Inflammatory macrophage (primary cell): ENCODE measurements at regions not wholly inside any gene's neighbourhood (a gene's known extent, or its start where the extent isn't known, plus 50 kb on each side); places are given as distances from the start of the nearest gene placed in this dataset.
A peak's percentile ranks its signal among the peaks of the same experiment; 100 is the strongest.

Experiments
- DNase-seq, 2 donors: peaks; one replicate each; pipeline ENCODE4 v3.0.0-alpha.2; 2020 to 2022

DNA sequence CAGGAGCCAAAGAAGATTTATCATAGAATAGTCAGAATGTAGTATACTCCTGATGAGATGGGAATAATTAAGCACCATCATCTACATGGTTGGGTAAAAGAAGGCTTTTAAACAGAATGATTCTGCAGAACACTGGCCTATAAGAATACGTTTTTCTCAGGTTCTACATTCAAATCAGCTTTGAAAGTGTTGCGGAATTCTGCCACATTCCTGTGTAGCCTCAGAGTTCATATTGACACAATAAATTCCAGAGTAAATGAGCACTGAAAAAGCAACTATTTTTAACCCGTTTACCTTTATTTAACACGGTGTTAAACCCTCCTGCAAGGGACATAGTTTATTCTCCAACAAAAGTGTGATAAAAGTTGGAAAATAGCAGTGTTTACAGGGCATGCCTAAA is 950.2 kb upstream of the SLIT2 start:
- no peak for DNase-seq

DNA sequence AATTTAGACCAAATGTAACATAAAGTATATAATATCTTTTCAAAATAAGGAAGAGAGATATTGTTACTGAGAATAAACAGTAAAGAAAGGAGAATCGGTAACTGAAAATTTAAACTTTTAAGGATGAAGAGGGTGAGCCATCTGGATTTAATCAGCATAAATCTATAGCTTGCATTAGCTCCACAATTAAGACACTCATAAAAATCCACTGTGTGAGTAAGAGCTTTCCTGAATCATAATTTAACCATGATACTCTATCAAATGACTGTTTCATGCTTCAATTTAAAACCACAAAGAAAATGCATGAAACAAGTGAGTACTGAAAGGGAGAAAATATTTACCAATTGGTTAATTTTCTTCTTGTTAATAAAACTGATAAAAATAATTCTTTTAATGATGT is 951.5 kb upstream of the SLIT2 start:
- DNase-seq: no peak

DNA sequence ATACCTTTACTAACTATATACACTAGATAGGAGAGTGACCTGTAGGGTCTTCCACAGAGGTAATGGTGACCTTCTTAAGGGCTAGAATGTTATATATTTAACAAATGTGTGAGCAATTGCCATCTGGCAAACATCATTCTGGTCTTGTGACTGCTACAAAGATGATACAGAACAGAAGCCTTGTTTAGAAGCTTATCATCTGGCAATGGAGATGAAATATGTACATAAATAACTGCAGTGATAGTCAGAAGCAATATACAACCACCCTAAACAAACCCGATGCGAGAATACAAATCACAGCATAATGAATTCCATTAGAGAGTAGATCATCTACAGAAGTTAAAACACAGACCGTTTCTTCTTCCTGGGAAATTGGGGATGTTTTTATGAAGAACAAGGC is 952.7 kb upstream of the SLIT2 start:
- DNase-seq: no peak

DNA sequence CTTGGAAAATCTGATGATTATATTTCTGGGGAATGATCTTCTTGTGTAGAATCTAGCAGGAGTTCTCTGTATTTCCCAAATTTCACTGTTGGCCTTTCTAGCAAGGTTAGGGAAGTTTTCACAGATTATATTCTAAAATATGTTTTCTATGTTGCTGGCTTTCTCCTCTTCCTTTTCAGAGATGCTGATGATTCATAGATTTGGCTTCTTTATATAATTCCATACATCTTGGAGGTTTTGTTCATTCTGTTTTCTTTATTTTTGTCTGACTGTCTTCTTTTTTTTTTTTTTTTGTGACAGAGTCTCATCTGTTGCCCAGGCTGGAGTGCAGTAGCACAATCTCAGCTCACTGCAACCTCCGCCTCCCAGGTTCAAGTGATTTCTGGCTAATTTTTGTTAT is 957.9 kb upstream of the SLIT2 start:
- DNase-seq: no peak

- no peak for DNase-seq
Observed at GRCh38 chr4:19293080-19293479, 958.6 kb upstream of the SLIT2 start.

DNA sequence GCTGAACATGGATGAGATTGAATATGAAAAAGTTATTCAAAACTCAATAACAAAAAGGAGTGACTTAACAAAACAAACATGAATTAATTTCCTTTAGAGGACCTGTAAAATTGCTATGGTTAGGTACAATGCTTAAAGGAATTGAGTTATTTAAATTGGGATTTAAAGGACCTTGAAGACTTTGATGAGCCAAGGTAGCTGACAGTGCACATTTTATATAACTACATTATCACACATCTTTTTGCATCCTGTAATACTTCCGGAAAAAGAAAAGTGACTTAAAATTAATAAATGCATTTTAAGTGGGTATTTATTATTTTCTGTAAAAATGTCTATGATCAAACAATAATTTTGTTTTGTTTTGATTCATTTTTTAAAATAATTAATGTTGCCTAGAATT is 964.8 kb upstream of the SLIT2 start:
- DNase-seq: no peak

GRCh38 chr4:19285146-19285545 is 966.6 kb upstream of the SLIT2 start:
- DNase-seq: no peak

- no peak for DNase-seq
Observed at GRCh38 chr4:19278665-19279064, 973.0 kb upstream of the SLIT2 start.

DNA sequence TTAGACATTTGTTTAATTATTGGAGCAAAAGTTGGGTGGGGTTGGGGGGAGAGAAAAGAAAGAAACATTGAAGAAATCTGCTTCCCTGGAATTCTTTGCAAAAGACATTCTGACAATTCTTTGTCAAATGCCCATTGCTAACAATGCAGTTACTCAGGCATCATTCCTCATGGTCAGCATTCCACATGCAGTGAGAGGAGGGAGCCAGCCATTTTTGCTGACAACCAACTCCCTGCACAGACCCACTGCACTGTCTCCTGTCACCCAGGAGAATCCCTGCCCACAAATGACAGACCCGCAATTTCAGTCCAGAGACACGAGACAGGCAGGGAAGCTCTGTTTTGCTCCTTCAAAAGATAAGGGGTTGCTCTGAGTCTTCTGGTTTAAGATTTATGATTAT is 985.1 kb upstream of the SLIT2 start:
- DNase-seq: no peak

DNA sequence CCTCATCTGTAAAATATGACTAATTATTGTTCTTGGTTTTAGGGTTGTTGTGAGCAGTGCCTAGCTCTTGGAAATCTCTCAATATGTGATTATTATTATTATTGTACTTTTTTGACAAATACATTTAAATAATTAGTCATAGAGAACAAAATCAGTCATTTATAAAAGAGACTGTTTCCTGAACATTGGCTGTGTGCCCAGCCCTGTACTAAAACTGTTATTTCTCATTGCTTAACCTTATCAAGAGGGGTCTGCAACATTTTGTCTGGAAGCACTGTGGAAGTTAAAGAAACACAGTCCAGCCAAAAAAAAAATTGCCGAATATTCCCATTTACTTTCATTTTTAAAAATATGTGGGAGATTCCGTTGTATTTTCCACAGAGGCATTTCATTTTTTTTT is 989.2 kb upstream of the SLIT2 start:
- DNase-seq: no peak

- no peak for DNase-seq
Observed at GRCh38 chr4:19260346-19260745, 991.4 kb upstream of the SLIT2 start.

DNA sequence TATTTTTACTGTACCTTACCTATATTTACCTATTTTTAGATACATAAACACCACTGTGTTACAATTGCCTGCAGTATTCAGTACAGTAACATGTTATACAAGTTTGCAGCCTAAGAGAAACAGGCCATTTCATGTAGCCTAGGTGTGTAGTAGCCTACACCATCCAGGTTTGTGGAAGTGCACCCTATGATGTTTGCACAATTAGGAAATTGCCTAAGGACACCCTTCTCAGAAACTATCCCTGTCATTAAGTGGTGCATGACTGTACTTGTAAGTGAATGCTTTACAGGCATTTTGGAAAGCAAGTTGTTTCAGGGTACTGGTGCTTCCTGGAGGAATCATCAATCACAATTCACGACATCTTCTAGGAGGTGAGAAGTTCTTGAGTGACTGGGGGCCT is 991.8 kb upstream of the SLIT2 start:
- DNase-seq: no peak

DNA sequence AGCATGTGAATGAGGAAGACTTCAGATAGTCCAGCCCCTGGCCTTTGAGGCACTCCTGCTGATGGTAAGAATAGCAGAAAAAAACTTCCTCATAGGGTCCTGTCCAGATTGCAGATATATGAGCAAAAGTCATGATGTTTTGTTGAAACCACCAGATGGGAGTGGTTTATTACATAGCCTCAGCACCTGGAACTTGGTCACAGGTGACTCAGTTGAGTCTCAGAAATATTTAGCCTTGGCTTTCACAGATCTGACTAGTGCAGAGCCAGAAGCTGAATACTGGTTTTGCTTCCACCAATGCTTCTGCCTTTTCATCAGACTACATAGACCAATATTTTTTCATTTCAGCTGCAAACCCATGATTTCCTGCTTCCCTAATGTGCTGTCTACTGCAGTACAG is 994.9 kb upstream of the SLIT2 start:
- no peak for DNase-seq

- DNase-seq: no peak
Observed at GRCh38 chr4:19254486-19254885, 997.2 kb upstream of the SLIT2 start.

DNA sequence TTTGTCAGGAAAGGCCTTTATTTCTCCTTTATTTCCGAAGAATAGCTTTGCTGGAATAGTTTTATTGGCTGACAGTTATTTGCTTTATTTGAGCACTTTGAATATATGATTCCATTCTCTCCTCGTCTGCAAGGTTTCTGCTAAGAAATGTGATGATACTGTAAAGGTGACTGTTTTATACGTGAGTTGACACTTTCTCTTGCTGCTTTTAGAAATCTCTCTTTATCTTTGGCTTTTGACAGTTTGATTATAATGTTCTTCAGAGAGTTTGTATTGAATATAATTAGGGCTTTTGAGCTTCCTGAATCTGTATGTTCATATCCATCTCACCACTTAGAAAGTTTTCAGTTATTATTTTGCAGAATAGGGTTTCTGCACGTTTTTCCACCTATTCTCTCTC is 1003.7 kb upstream of the SLIT2 start:
- DNase-seq: no peak

DNA sequence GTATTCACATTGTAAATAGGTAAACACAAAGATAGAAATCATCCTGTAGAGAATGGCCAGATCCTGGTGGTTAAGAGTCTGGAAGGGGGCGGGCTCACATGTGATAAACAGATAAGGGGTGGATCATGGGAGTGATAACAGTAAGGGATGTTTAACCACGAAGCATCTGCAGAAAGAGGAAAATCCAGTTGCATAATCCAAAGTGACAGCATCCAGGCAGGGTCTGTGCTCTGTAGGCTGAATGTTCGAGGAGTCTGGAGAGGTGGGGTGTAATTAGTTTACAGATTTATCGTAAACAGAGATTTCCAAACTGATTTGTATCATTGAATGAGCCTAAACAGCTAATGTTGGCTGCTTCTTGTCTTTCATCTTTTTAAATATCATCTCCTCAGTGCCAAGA is 1009.8 kb upstream of the SLIT2 start:
- no peak for DNase-seq

DNA sequence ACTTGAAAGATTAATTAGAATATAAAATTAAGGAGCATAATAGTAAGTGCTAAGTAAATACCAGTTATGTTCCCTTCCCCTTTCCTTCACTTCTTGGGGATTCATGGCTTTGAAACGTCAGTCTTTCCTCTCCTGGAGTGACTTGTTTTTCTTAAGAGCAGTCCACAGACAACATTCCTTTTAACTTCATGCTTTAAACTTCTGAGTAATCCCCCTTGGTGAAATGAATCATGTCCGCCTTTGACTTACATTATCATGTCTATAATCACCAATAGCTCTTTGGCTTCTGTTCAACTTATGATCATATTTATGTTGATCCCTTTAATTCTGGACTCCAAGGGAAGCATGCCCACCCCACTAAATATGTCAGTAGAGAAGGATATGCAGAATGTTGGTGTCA is 1012.1 kb upstream of the SLIT2 start:
- no peak for DNase-seq

GRCh38 chr4:19236473-19236872 is 1015.2 kb upstream of the SLIT2 start:
- DNase-seq: no peak

GRCh38 chr4:19230906-19231545 is 1020.7 kb upstream of the SLIT2 start:
- DNase-seq: no peak

GRCh38 chr4:19227701-19228100 is 1024.0 kb upstream of the SLIT2 start:
- no peak for DNase-seq

DNA sequence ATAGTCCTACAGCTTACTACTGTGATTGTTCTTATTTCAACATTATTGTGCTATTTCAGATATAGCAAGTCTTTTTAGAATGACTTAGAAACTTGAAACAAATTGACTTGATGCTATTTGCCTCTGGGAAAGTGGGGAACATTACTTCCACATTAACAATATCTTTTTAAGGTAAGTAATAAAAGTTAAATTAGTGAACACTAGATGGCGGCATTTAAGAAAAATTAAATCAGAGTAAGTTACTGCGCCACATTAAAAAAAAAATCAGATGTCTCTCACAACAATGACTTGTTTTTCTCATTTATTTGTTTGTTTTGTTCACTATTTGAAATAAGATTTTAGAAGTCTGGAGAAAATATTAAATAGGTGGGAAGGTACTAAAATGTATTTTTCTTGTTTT is 1026.9 kb upstream of the SLIT2 start:
- DNase-seq: peak in 1 of 2 donors; percentile 37

DNA sequence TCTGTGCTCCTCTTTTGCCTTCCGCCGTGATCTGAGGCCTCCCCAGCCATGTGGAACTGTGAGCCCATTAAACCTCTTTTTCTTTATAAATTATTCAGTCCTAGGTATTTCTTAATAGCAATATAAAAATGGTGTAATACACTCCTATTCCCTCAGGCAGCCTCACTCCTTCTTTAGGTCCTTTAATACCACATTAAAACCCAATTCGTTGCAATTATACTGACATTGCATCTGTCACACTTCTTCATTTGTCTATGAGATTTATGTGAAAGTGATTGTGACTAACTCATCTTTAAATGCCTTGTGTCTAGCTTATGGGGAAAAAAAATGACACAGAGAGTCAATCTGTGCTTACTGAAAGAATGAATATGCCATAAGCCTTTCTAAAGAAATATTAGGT is 1035.2 kb upstream of the SLIT2 start:
- DNase-seq: no peak

GRCh38 chr4:19214591-19215186 is 1037.0 kb upstream of the SLIT2 start:
- no peak for DNase-seq

GRCh38 chr4:19213388-19213787 is 1038.3 kb upstream of the SLIT2 start:
- DNase-seq: no peak

DNA sequence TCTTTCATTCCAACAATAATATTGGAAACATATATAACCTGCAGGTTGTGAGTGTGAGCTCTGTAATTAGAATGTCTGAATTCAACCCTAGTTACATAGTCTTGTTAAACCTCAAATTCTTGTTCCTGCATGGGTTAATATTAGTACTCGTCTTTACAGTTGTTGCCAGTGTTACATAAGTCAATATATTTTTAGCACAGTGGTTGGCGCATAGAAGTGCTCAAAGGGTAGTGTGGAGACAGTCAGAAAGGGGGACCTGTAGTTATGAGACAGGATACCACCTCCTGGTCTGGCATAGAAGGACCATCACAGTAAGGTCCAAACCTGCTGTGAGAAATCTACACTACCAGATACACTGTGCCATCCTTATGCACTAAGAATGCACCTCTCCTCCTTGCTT is 1045.9 kb upstream of the SLIT2 start:
- no peak for DNase-seq
